ENCODE measurements at regions not wholly inside any gene's neighbourhood (a gene's known extent, or its start where the extent isn't known, plus 50 kb on each side); places are given as distances from the start of the nearest gene placed in this dataset.

DNA sequence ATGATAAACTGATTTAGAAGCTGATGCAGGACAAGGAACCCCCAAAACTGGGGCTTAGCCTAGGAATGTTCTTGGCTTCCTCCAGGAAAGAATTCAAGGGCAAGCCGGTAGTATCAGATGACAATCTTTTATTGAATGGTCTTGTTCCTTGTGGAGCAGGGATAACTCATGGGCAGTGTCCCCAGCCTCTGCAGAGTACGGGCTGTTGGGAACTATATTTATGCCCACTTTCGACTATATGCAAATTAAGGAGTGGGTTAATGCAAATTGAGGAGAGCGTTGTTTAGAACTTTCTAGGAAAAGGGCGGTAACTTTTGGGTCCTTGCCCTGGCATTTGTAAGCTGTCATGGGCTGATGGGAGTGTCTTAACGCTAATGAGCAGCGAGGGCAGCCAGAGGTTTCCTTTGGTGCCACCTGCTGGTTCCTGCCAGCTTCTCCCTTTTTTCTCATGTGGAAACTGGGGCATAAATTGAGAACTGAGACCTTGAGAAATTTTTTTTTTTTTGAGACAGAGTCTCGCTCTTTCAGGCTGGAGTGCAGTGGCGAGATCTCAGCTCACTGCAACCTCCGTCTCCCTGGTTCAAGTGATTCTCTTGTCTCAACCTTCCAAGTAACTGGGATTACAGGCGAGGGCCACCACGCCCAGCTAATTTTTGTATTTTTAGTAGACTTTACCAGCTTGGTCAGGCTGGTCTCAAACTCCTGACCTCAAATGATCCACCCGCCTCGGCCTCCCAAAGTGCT lies 79.4 kb upstream of the ABCC4 start (continued):
- TF ChIP-seq, protein P1, sequence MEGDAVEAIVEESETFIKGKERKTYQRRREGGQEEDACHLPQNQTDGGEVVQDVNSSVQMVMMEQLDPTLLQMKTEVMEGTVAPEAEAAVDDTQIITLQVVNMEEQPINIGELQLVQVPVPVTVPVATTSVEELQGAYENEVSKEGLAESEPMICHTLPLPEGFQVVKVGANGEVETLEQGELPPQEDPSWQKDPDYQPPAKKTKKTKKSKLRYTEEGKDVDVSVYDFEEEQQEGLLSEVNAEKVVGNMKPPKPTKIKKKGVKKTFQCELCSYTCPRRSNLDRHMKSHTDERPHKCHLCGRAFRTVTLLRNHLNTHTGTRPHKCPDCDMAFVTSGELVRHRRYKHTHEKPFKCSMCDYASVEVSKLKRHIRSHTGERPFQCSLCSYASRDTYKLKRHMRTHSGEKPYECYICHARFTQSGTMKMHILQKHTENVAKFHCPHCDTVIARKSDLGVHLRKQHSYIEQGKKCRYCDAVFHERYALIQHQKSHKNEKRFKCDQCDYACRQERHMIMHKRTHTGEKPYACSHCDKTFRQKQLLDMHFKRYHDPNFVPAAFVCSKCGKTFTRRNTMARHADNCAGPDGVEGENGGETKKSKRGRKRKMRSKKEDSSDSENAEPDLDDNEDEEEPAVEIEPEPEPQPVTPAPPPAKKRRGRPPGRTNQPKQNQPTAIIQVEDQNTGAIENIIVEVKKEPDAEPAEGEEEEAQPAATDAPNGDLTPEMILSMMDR (IDR thresholded peaks at IDR 0.05), result 0 out of 2 replicates have a peak, but pooled peaks have one; percentile 22
- TF ChIP-seq ELF4 (CRISPR knock-in tag; IDR thresholded peaks at IDR 0.05; ENCODE audit: low read depth), result no peak
- no peak for TF ChIP-seq ZNF416 (CRISPR knock-in tag; IDR thresholded peaks at IDR 0.05)
- TF ChIP-seq NR3C1 (CRISPR knock-in tag; conservative IDR thresholded peaks at IDR 0.05; ENCODE audit: low read depth), result no peak
- TF ChIP-seq, protein P2, sequence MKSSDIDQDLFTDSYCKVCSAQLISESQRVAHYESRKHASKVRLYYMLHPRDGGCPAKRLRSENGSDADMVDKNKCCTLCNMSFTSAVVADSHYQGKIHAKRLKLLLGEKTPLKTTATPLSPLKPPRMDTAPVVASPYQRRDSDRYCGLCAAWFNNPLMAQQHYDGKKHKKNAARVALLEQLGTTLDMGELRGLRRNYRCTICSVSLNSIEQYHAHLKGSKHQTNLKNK (CRISPR knock-in tag; IDR thresholded peaks at IDR 0.05), result no peak
- TF ChIP-seq, protein P3, sequence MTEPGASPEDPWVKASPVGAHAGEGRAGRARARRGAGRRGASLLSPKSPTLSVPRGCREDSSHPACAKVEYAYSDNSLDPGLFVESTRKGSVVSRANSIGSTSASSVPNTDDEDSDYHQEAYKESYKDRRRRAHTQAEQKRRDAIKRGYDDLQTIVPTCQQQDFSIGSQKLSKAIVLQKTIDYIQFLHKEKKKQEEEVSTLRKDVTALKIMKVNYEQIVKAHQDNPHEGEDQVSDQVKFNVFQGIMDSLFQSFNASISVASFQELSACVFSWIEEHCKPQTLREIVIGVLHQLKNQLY (CRISPR knock-in tag; IDR thresholded peaks at IDR 0.05), result no peak
- TF ChIP-seq, protein P4, sequence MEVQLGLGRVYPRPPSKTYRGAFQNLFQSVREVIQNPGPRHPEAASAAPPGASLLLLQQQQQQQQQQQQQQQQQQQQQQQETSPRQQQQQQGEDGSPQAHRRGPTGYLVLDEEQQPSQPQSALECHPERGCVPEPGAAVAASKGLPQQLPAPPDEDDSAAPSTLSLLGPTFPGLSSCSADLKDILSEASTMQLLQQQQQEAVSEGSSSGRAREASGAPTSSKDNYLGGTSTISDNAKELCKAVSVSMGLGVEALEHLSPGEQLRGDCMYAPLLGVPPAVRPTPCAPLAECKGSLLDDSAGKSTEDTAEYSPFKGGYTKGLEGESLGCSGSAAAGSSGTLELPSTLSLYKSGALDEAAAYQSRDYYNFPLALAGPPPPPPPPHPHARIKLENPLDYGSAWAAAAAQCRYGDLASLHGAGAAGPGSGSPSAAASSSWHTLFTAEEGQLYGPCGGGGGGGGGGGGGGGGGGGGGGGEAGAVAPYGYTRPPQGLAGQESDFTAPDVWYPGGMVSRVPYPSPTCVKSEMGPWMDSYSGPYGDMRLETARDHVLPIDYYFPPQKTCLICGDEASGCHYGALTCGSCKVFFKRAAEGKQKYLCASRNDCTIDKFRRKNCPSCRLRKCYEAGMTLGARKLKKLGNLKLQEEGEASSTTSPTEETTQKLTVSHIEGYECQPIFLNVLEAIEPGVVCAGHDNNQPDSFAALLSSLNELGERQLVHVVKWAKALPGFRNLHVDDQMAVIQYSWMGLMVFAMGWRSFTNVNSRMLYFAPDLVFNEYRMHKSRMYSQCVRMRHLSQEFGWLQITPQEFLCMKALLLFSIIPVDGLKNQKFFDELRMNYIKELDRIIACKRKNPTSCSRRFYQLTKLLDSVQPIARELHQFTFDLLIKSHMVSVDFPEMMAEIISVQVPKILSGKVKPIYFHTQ (CRISPR knock-in tag; IDR thresholded peaks at IDR 0.05), result no peak
- no peak for TF ChIP-seq ZNF232 (CRISPR knock-in tag; IDR thresholded peaks at IDR 0.05)
- TF ChIP-seq GRHL2 (CRISPR knock-in tag; IDR thresholded peaks at IDR 0.05; ENCODE audit: insufficient replicate concordance, severe bottlenecking), result no peak
- no peak for TF ChIP-seq ZNF317 (CRISPR knock-in tag; IDR thresholded peaks at IDR 0.05; ENCODE audit: borderline replicate concordance, low read depth)
- TF ChIP-seq, protein P5, sequence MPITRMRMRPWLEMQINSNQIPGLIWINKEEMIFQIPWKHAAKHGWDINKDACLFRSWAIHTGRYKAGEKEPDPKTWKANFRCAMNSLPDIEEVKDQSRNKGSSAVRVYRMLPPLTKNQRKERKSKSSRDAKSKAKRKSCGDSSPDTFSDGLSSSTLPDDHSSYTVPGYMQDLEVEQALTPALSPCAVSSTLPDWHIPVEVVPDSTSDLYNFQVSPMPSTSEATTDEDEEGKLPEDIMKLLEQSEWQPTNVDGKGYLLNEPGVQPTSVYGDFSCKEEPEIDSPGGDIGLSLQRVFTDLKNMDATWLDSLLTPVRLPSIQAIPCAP (CRISPR knock-in tag; IDR thresholded peaks at IDR 0.05), result no peak
- TF ChIP-seq OVOL2 (CRISPR knock-in tag; IDR thresholded peaks at IDR 0.05; ENCODE audit: borderline replicate concordance), result no peak
- no peak for TF ChIP-seq FOXJ3 (CRISPR knock-in tag; IDR thresholded peaks at IDR 0.05; ENCODE audit: borderline replicate concordance)
- TF ChIP-seq TEAD4 (CRISPR knock-in tag; IDR thresholded peaks at IDR 0.05), result no peak
- TF ChIP-seq, protein P6, sequence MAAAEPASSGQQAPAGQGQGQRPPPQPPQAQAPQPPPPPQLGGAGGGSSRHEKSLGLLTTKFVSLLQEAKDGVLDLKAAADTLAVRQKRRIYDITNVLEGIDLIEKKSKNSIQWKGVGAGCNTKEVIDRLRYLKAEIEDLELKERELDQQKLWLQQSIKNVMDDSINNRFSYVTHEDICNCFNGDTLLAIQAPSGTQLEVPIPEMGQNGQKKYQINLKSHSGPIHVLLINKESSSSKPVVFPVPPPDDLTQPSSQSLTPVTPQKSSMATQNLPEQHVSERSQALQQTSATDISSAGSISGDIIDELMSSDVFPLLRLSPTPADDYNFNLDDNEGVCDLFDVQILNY (CRISPR knock-in tag; IDR thresholded peaks at IDR 0.05), result no peak
- TF ChIP-seq, protein P7, sequence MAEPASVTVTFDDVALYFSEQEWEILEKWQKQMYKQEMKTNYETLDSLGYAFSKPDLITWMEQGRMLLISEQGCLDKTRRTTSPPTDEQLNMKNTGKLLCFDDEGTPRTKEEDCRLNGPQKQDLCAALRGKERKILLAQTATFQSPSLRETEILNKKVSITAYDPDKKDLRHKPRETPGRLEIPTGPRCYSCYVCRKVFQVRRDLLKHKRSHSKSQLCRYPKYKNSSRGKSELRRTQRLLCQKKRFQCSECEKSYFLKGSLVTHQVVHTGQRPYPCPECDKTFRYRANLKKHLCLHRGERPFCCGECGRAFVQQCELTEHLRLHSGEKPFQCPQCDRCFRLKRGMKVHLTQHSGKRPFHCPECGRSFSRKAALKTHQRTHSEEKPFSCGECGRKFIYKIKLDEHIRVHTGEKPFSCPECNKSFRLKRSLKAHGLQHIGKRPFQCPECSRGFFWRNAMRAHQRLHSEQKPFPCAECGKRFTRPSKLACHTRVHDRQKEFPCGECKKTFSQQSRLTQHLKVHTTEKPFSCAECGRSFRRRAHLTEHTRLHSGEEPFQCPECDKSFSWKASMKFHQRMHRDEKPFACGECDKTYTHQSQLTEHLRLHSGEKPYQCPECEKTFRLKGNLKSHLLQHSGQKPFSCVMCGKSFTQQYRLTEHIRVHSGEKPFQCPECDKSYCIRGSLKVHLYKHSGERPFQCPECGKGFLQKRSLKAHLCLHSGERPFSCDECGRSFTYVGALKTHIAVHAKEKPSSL (CRISPR knock-in tag; conservative IDR thresholded peaks at IDR 0.05), result no peak
- no peak for TF ChIP-seq KAT7 (CRISPR knock-in tag; IDR thresholded peaks at IDR 0.05; ENCODE audit: borderline replicate concordance)
- TF ChIP-seq, protein P8, sequence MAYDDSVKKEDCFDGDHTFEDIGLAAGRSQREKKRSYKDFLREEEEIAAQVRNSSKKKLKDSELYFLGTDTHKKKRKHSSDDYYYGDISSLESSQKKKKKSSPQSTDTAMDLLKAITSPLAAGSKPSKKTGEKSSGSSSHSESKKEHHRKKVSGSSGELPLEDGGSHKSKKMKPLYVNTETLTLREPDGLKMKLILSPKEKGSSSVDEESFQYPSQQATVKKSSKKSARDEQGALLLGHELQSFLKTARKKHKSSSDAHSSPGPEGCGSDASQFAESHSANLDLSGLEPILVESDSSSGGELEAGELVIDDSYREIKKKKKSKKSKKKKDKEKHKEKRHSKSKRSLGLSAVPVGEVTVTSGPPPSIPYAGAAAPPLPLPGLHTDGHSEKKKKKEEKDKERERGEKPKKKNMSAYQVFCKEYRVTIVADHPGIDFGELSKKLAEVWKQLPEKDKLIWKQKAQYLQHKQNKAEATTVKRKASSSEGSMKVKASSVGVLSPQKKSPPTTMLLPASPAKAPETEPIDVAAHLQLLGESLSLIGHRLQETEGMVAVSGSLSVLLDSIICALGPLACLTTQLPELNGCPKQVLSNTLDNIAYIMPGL (CRISPR knock-in tag; IDR thresholded peaks at IDR 0.05), result 0 out of 2 replicates have a peak, but pooled peaks have one; percentile 41
- TF ChIP-seq NFATC4 (CRISPR knock-in tag; IDR thresholded peaks at IDR 0.05), result no peak
- TF ChIP-seq NR1H2 (CRISPR knock-in tag; IDR thresholded peaks at IDR 0.05), result no peak
- TF ChIP-seq, protein P9, sequence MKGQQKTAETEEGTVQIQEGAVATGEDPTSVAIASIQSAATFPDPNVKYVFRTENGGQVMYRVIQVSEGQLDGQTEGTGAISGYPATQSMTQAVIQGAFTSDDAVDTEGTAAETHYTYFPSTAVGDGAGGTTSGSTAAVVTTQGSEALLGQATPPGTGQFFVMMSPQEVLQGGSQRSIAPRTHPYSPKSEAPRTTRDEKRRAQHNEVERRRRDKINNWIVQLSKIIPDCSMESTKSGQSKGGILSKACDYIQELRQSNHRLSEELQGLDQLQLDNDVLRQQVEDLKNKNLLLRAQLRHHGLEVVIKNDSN (CRISPR knock-in tag; IDR thresholded peaks at IDR 0.05), result no peak
- TF ChIP-seq SP1 (CRISPR knock-in tag; conservative IDR thresholded peaks at IDR 0.05), result 0 out of 2 replicates have a peak, but pooled peaks have one; percentile 22
